ENCODE measurements at regions not wholly inside any gene's neighbourhood (a gene's known extent, or its start where the extent isn't known, plus 50 kb on each side); places are given as distances from the start of the nearest gene placed in this dataset.

GRCh38 chr3:150177673-150178381 is 207.1 kb upstream of the PFN2 start:
- Mint-ChIP-seq H3K4me3 (ENCODE audit: unreplicated experiment) (no peak overlapping the region), H3K36me3 (ENCODE audit: unreplicated experiment) (no peaks in the 10 kb centered on the region), H3K27ac (ENCODE audit: unreplicated experiment) (no peak overlapping the region), H3K27me3 (ENCODE audit: unreplicated experiment) (no peaks in the 10 kb centered on the region), H3K4me1 (ENCODE audit: low read depth, unreplicated experiment) (peaks cover 13% of the 10 kb centered on the region), H3K9me3 (ENCODE audit: unreplicated experiment) (no peaks in the 10 kb centered on the region)
- DNase-seq: no peak
- TF ChIP-seq, protein P1, sequence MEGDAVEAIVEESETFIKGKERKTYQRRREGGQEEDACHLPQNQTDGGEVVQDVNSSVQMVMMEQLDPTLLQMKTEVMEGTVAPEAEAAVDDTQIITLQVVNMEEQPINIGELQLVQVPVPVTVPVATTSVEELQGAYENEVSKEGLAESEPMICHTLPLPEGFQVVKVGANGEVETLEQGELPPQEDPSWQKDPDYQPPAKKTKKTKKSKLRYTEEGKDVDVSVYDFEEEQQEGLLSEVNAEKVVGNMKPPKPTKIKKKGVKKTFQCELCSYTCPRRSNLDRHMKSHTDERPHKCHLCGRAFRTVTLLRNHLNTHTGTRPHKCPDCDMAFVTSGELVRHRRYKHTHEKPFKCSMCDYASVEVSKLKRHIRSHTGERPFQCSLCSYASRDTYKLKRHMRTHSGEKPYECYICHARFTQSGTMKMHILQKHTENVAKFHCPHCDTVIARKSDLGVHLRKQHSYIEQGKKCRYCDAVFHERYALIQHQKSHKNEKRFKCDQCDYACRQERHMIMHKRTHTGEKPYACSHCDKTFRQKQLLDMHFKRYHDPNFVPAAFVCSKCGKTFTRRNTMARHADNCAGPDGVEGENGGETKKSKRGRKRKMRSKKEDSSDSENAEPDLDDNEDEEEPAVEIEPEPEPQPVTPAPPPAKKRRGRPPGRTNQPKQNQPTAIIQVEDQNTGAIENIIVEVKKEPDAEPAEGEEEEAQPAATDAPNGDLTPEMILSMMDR (IDR thresholded peaks at IDR 0.05; ENCODE audit: partially characterized antibody, unreplicated experiment): no peak

DNA sequence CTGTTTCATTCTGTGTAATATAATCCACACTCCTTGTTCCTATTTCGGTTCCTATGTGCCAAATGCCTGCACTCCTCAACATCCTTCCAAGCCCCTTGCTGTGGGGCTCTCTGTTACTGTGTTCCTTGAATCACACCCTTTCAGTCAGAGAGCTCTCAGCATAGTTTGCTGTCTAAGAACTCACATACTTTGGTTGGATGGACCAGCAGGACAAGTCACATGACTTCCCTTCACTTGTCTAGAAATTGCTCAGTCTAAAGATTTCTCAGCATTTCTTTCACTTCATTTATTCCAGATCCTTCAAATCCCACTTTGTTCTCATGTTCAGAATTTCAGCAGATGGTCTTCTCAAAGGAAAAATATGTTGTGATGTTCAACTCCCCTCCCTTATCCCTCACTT is 203.5 kb upstream of the PFN2 start:
- TF ChIP-seq, protein P1 (IDR thresholded peaks at IDR 0.05; ENCODE audit: partially characterized antibody, unreplicated experiment): no peak
- H3K27ac Mint-ChIP-seq (ENCODE audit: unreplicated experiment): no peak overlapping the region
- peaks cover 11% of the 10 kb centered on the region for H3K9me3 Mint-ChIP-seq (ENCODE audit: unreplicated experiment)
- H3K4me1 Mint-ChIP-seq (ENCODE audit: low read depth, unreplicated experiment): peaks cover 15% of the 10 kb centered on the region
- no peak overlapping the region for H3K4me3 Mint-ChIP-seq (ENCODE audit: unreplicated experiment)
- H3K36me3 Mint-ChIP-seq (ENCODE audit: unreplicated experiment): no peaks in the 10 kb centered on the region
- DNase-seq: no peak
- peaks cover 3% of the 10 kb centered on the region for H3K27me3 Mint-ChIP-seq (ENCODE audit: unreplicated experiment)

DNA sequence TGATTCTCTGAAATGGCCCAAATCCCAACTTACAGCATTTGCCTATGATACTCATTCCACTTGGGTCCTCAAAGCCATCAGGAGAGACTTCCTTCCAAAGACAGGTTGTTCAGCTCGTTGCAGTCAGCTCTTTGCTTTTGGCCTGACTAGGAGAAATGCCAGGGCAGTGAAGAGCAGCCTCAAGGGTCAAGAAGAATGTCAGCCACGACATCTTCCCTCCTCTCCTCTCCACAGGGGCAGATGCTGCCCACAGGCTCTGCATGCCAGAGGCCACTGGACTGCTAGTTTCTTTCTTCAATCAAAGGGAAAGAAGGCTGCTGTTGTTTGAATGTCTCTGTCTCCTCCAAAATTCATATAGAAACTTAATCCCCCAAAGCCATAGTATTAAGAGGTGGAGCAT is 201.7 kb upstream of the PFN2 start:
- no peaks in the 10 kb centered on the region for H3K36me3 Mint-ChIP-seq (ENCODE audit: unreplicated experiment)

GRCh38 chr3:150170852-150171520 is 200.3 kb upstream of the PFN2 start:
- Mint-ChIP-seq H3K27me3 (ENCODE audit: unreplicated experiment) (peaks cover 3% of the 10 kb centered on the region), H3K4me3 (ENCODE audit: unreplicated experiment) (no peak overlapping the region), H3K4me1 (ENCODE audit: low read depth, unreplicated experiment) (peaks cover 12% of the 10 kb centered on the region), H3K9me3 (ENCODE audit: unreplicated experiment) (peaks cover 11% of the 10 kb centered on the region), H3K36me3 (ENCODE audit: unreplicated experiment) (no peaks in the 10 kb centered on the region), H3K27ac (ENCODE audit: unreplicated experiment) (peak overlapping the region; percentile 90)
- peak; percentile 64 for DNase-seq
- TF ChIP-seq, protein P1 (IDR thresholded peaks at IDR 0.05; ENCODE audit: partially characterized antibody, unreplicated experiment): no peak

More for the DNA sequence above, 201.7 kb upstream of the PFN2 start:
- H3K4me3 Mint-ChIP-seq (ENCODE audit: unreplicated experiment): no peak overlapping the region
- peaks cover 3% of the 10 kb centered on the region for H3K27me3 Mint-ChIP-seq (ENCODE audit: unreplicated experiment)
- TF ChIP-seq, protein P1 (IDR thresholded peaks at IDR 0.05; ENCODE audit: partially characterized antibody, unreplicated experiment): no peak
- DNase-seq: no peak
- H3K4me1 Mint-ChIP-seq (ENCODE audit: low read depth, unreplicated experiment): peaks cover 12% of the 10 kb centered on the region
- no peak overlapping the region for H3K27ac Mint-ChIP-seq (ENCODE audit: unreplicated experiment)
- peaks cover 11% of the 10 kb centered on the region for H3K9me3 Mint-ChIP-seq (ENCODE audit: unreplicated experiment)

- Mint-ChIP-seq H3K27ac (ENCODE audit: unreplicated experiment) (no peak overlapping the region), H3K4me1 (ENCODE audit: low read depth, unreplicated experiment) (peaks cover 16% of the 10 kb centered on the region), H3K9me3 (ENCODE audit: unreplicated experiment) (peaks cover 11% of the 10 kb centered on the region), H3K36me3 (ENCODE audit: unreplicated experiment) (no peaks in the 10 kb centered on the region), H3K4me3 (ENCODE audit: unreplicated experiment) (no peak overlapping the region), H3K27me3 (ENCODE audit: unreplicated experiment) (peaks cover 4% of the 10 kb centered on the region)
- TF ChIP-seq, protein P1 (IDR thresholded peaks at IDR 0.05; ENCODE audit: partially characterized antibody, unreplicated experiment): no peak
- DNase-seq: no peak
Measured at GRCh38 chr3:150169330-150169940, 198.7 kb upstream of the PFN2 start.
